Common myeloid progenitor, CD34-positive (primary cell): ENCODE measurements at regions not wholly inside any gene's neighbourhood (a gene's known extent, or its start where the extent isn't known, plus 50 kb on each side); places are given as distances from the start of the nearest gene placed in this dataset.

Experiments
- CTCF ChIA-PET: fragments of 350-600 bp; sonication (Branson Sonifier 250); formaldehyde crosslinking; loops from one replicate; lab custom pipeline; 2021; ENCODE audit warnings: antibody characterized with exemption; lab: Charles Lee
- POLR2A ChIA-PET: fragments of 350-600 bp; sonication (Branson Sonifier 250); formaldehyde crosslinking; loops from one replicate; lab custom pipeline; 2021; ENCODE audit warnings: antibody characterized with exemption; lab: Charles Lee
- DNase-seq, 3 donors: peaks; one replicate each; pipeline versions ENCODE4 v3.0.0 to v3.0.0-alpha.2; 2013
- H3K27ac ChIP-seq, 2 experiments: 1 replicate in 1 of 2; 2 replicates in 1 of 2; pipeline ENCODE4 v1.7.0; 2013; ENCODE audit warnings: inconsistent platforms in 2 of 2, low read length in 2 of 2, mild to moderate bottlenecking in 2 of 2, low read depth in 1 of 2, moderate library complexity in 1 of 2; ENCODE audit not compliant: severe bottlenecking in 2 of 2, insufficient read depth in 1 of 2, poor library complexity in 1 of 2
- H3K27me3 ChIP-seq, 5 experiments: replicated peaks in 2 of 5; 1 replicate in 3 of 5; 2 replicates in 2 of 5; pipeline versions ENCODE4 v1.6.1 to v1.7.0; 2013; ENCODE audit warnings: low read length in 4 of 5, mild to moderate bottlenecking in 2 of 5, moderate library complexity in 2 of 5, inconsistent platforms in 1 of 5; ENCODE audit not compliant: insufficient read depth in 5 of 5, control insufficient read depth in 4 of 5
- H3K36me3 ChIP-seq, 4 experiments: 1 replicate in 2 of 4; 2 replicates in 2 of 4; pipeline versions ENCODE4 v1.6.1 to v1.7.0; 2013; ENCODE audit warnings: low read length in 3 of 4, control low read depth in 1 of 4, mild to moderate bottlenecking in 1 of 4; ENCODE audit not compliant: control insufficient read depth in 4 of 4, insufficient read depth in 4 of 4
- H3K4me1 ChIP-seq, 4 experiments: 1 replicate in 3 of 4; 2 replicates in 1 of 4; pipeline versions ENCODE4 v1.6.1 to v1.7.1; 2013; ENCODE audit warnings: low read length in 3 of 4, mild to moderate bottlenecking in 3 of 4, control low read depth in 1 of 4, inconsistent platforms in 1 of 4, moderate library complexity in 1 of 4; ENCODE audit not compliant: control insufficient read depth in 4 of 4, insufficient read depth in 4 of 4; ENCODE audit errors: control extremely low read depth in 1 of 4
- H3K4me3 ChIP-seq, 7 experiments: 1 replicate in 4 of 7; 2 replicates in 3 of 7; pipeline versions ENCODE4 v1.5.1 to v1.7.0; 2013; ENCODE audit warnings: mild to moderate bottlenecking in 7 of 7, low read length in 6 of 7, moderate library complexity in 6 of 7, inconsistent platforms in 2 of 7, low read depth in 2 of 7, control low read depth in 1 of 7; ENCODE audit not compliant: insufficient read depth in 4 of 7, control insufficient read depth in 1 of 7; ENCODE audit errors: extremely low read depth in 1 of 7
- H3K9me3 ChIP-seq, 5 experiments: 1 replicate in 4 of 5; 2 replicates in 1 of 5; pipeline versions ENCODE4 v1.6.1 to v1.7.1; 2013; ENCODE audit warnings: low read length in 4 of 5, mild to moderate bottlenecking in 2 of 5, inconsistent platforms in 1 of 5, low read depth in 1 of 5, moderate library complexity in 1 of 5; ENCODE audit not compliant: control insufficient read depth in 4 of 5, insufficient read depth in 2 of 5; ENCODE audit errors: control extremely low read depth in 1 of 5
- WGBS: methylation state at CpG from one replicate; pipeline ENCODE4 v1.1.5; 2013; ENCODE audit not compliant: insufficient coverage; 5-methylcytosine and 5-hydroxymethylcytosine counted together

DNA sequence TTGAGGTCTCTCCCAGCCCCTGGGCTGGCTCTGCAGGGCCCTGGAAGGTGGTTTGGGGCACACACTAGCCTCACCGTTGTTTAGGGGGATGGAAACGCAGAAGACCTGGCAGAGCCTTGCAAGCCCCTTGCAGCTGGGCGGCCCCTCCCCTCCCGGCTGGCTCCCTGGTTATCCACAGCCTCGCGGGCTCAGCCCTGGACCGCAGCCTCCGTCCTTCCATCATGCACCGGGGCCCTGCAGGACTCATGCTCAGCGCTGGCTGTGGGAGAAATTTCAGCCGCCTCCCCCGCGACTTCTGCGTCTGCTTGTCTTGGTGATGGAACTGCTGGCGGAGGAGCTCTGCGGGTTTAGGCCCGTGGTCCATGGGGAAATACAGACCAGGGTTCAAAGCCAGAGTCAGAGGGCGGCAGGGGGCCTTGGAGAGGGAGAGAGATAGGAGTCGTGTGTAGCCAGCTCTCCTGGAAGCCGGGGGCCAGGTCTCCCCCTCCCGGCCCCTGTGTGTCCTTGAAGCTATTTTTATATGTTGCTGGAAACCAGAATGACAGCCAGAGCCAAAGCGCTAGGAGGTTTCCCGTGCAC is 75.8 kb upstream of the IER5L start:
- Histone ChIP-seq H3K4me3 (no peak overlapping the region), H3K9me3 (peaks cover 0 to 3% (median 0%) of the 10 kb centered on the region in 5 experiments), H3K27ac (no peak overlapping the region), H3K36me3 (no peaks in the 10 kb centered on the region), H3K27me3 (peaks cover 0 to 11% (median 3%) of the 10 kb centered on the region in 5 experiments), H3K4me1 (peaks cover 1 to 11% (median 8%) of the 10 kb centered on the region in 4 experiments)
- ChIA-PET CTCF (no interaction called here), POLR2A (no interaction called here)
- no peak for DNase-seq
- WGBS = 69% methylated on average over 19 of the region's 23 CpGs

DNA sequence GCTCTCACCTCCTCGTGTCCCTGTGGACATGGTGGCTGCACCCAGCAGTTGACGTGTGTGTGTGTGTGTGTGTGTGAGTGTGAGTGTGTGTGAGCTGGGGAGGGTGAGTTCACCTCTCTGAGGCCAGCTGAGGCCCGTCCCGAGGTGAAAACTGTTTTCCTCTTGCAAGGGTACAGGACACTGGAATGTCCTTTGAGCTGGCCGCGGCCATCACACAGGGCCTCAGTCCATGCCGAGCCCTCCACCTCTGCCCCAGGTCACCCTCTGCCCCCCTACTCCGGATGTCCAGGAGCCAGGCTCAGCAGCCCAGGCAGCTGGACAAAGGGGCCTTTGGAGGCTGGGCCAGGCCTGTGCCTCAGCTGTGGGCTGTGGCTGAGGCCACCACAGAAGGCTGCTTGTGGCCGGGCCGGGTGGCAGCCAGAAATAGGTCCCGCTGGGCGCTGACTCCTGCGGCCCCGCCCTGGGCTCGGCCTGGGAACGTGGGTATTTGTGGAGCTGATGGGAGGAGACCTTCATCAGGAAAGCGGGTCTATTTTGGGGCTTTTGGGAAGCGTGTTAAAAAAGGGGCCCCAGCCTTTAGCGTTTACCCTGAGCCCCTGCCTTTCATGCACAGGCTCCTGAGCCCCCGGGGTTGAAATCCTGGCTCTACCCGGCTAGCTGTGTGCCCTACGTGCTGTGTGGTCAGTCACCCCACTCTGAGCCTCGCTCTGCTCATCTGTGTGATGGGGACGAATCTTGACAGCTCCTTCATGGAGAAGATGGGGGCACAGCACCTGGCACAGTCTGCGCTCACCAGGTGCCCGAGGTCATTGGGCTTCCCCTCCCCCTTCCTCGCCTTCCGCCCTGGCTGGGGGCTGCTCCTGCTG is 75.1 kb upstream of the IER5L start:
- no peak overlapping the region for H3K27ac ChIP-seq
- H3K9me3 ChIP-seq = peaks cover 0 to 3% (median 0%) of the 10 kb centered on the region in 5 experiments
- no peaks in the 10 kb centered on the region for H3K36me3 ChIP-seq
- peaks cover 0 to 6% (median 0%) of the 10 kb centered on the region in 5 experiments for H3K27me3 ChIP-seq
- ChIA-PET POLR2A (no interaction called here), CTCF (no interaction called here)
- DNase-seq = no peak
- H3K4me1 ChIP-seq = peaks cover 0 to 5% (median 3%) of the 10 kb centered on the region in 4 experiments
- 96% methylated on average over 17 of the region's 28 CpGs for WGBS
- no peak overlapping the region for H3K4me3 ChIP-seq

DNA sequence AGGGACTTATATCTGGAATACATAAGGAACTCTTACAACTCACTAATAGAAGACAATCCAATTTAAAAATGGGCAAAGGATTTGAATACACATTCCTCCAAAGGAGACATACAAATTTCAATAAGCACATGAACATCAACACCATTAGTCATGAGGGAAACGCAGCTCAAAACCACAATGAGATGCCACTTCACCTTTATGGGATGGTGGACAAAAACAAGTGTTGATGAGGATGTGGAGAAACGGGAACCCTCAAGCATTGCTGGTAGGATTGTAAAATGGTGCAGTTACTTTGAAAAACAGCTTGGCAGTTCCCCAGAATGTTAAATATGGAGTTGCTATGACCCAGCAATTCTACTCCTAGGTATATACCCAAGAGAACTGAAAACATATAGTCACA is 72.7 kb upstream of the IER5L start:
- H3K27ac ChIP-seq = no peak overlapping the region
- H3K9me3 ChIP-seq = peaks cover 0 to 3% (median 0%) of the 10 kb centered on the region in 5 experiments
- H3K27me3 ChIP-seq = no peaks in the 10 kb centered on the region
- ChIA-PET CTCF (no interaction called here), POLR2A (no interaction called here)
- H3K36me3 ChIP-seq = no peaks in the 10 kb centered on the region
- H3K4me3 ChIP-seq = no peak overlapping the region
- no CpG with 5 or more reads among the region's 2 CpGs for WGBS
- peaks cover 0 to 5% (median 3%) of the 10 kb centered on the region in 4 experiments for H3K4me1 ChIP-seq
- DNase-seq = peak; percentile 14 to 71 (median 64)

DNA sequence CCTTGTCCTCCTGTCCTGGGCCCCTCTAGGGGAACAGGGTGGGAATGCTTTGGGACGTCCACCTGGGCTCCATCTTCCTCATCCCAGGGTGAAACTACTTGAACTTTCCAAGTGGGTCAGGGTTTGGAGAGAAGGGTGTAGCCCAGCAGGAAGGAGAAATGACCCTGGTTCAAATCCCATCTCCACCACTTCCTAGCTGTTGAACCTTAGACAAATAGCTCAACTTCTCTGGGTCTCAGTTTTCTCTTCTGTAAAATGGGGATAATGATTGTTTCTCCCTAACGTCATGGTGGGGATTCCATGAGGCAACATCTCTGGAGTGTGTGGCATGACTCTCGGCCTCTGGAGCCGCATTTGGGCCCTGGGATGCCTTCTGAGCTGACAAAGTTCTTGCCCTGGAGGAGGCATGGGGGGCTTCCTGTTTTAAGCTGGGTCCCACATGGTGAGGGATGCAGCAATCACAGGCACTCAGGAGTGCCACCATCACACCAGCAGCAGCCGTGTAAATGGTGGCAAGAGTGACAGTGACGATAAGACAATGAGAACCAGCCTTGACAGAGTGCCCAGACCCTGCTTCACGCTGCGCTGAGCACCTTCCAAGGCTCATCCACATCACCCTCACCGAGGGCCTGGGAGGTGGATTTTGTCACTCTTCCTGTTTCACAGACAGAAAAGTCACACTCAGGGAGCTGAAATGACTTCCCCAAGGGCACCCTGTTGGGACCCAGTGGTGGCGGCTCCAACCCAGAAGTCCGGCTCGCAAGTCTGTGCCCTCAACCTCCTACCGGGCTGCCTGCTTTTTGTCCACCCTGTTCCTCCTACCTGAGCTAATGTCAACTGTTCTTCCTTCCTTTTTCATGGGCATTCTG is 69.5 kb upstream of the IER5L start:
- no peaks in the 10 kb centered on the region for H3K27me3 ChIP-seq
- H3K27ac ChIP-seq = no peak overlapping the region
- H3K9me3 ChIP-seq = peaks cover 0 to 3% (median 0%) of the 10 kb centered on the region in 5 experiments
- 94% methylated on average over 7 of the region's 13 CpGs for WGBS
- no peaks in the 10 kb centered on the region for H3K36me3 ChIP-seq
- no peak overlapping the region for H3K4me3 ChIP-seq
- H3K4me1 ChIP-seq = peaks cover 0 to 5% (median 1%) of the 10 kb centered on the region in 4 experiments
- CTCF ChIA-PET = interaction anchor here (0.9 to 2.2 kb wide), 6 partner anchors 8 to 69 kb away, joined by 3 to 8 read pairs (median 3); partner anchors contain the start of gene IER5L
- POLR2A ChIA-PET = no interaction called here
- no peak for DNase-seq

DNA sequence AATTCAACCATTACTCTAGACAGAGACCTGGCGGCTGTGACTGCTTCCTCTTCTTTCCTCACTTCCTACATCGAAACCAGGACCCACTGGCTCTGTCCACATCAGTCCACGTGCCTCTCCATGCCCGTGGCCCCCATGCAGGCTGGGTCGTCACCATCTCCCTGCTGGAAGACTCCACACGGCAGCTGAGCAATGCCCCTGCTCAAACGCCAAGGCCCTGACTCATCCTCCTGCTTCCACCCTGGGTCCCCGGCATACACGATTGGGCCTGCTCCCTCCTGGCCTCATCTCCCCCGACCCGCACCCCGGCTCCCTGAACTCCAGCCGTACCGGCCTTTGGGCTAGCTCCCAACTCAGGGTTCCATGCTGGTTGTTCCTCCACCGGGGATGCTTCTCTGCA is 67.2 kb upstream of the IER5L start:
- H3K27ac ChIP-seq = no peak overlapping the region
- CTCF ChIA-PET = interaction anchor here (1.7 to 2.2 kb wide), 2 partner anchors 17 to 24 kb away, joined by 4 to 8 read pairs; no protein-coding TSS in a partner anchor
- POLR2A ChIA-PET = interaction anchor here (0.8 kb wide), 1 partner anchor 61 kb away, joined by 3 read pairs; no protein-coding TSS in a partner anchor
- H3K9me3 ChIP-seq = peaks cover 0 to 3% (median 0%) of the 10 kb centered on the region in 5 experiments
- H3K36me3 ChIP-seq = no peaks in the 10 kb centered on the region
- H3K27me3 ChIP-seq = no peaks in the 10 kb centered on the region
- no peak for DNase-seq
- no peak overlapping the region for H3K4me3 ChIP-seq
- 84% methylated on average over 14 of the region's 15 CpGs for WGBS
- peaks cover 0 to 4% (median 3%) of the 10 kb centered on the region in 4 experiments for H3K4me1 ChIP-seq

DNA sequence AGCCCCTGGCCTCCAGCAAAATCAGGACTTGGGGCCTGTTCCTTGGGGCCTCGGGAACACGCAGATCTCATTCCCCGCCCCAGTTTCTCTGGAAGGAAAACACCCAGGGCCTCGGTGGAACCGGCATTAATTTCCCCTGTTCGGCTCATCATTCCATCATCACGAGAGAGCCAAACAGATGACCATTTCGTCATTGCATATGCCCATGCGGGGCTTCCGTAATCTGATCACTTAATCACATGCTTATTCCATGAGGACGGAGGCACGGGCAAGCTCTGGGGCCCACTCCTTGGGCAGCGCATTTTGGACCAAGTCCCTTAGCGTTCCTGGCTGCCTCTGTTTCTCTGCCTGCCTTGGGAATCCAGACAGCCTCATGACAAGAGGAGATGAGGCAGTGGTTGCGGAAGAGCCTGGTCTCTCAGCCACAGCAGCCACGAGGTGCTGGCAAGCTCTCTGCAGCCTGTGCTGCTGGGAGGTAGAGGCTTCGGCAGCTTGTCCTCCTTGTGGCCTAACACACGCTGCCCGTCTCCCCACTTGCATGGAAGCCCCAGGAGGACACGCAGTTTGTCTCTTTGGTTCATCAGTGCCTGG is 65.0 kb upstream of the IER5L start:
- CTCF ChIA-PET = interaction anchor here (1.1 to 1.9 kb wide), 2 partner anchors 64 to 65 kb away, joined by 3 to 4 read pairs; partner anchors contain the start of gene IER5L
- WGBS = 95% methylated on average over 20 of the region's 20 CpGs
- Histone ChIP-seq H3K9me3 (no peaks in the 10 kb centered on the region), H3K4me1 (peaks cover 0 to 5% (median 3%) of the 10 kb centered on the region in 4 experiments), H3K27me3 (no peaks in the 10 kb centered on the region), H3K36me3 (no peaks in the 10 kb centered on the region), H3K4me3 (no peak overlapping the region), H3K27ac (no peak overlapping the region)
- POLR2A ChIA-PET = no interaction called here
- DNase-seq = no peak
